GM21737 (cell line): ENCODE measurements at regions not wholly inside any gene's neighbourhood (a gene's known extent, or its start where the extent isn't known, plus 50 kb on each side); places are given as distances from the start of the nearest gene placed in this dataset.

Experiments
- ATAC-seq: cut with Tn5 transposase; IDR thresholded peaks from one replicate; pipeline ENCODE4 v1.9.1; 2021; ENCODE audit warnings: mild to moderate bottlenecking, moderate library complexity; ENCODE audit not compliant: unreplicated experiment

GRCh38 chr3:5068531-5069050 lies 53.5 kb upstream of the ARL8B start:
- no peak for ATAC-seq

DNA sequence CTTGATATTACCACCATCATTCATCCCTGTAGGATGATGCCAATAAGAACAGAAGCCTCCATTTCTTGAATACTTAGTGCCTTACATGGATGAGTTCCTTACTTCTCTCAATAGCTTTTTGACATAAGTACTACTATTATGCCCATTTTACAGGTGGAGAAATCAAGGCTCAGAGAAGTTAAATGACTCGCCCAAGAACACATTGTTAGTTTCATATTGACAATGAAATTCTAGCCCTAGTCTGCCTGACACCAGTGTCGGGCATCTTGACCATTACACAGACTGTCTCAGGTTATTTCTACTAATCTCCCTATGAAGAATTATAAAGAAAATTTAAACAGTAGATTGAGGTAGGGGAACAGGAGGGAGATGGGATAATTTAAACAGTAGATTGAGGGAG lies 52.5 kb upstream of the ARL8B start:
- no peak for ATAC-seq

DNA sequence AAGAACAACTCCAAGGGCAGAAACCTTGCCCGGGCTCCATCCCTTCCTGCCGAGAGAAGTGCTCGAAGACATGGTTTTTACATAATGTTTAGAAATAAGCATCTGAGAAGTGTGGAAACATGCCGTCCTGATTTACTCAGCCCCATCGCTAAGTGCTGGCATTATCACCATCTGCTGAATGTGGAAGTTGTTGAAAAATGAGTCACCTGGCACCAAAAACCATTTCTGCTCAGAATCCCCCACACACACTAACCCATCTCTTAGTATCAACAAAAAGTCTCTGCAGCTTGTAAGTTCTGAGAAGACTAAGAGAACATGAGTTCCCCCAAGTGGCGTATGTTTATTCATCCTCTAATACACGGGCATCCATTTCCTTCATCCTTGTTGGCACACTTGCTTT lies 51.0 kb upstream of the ARL8B start:
- no peak for ATAC-seq

DNA sequence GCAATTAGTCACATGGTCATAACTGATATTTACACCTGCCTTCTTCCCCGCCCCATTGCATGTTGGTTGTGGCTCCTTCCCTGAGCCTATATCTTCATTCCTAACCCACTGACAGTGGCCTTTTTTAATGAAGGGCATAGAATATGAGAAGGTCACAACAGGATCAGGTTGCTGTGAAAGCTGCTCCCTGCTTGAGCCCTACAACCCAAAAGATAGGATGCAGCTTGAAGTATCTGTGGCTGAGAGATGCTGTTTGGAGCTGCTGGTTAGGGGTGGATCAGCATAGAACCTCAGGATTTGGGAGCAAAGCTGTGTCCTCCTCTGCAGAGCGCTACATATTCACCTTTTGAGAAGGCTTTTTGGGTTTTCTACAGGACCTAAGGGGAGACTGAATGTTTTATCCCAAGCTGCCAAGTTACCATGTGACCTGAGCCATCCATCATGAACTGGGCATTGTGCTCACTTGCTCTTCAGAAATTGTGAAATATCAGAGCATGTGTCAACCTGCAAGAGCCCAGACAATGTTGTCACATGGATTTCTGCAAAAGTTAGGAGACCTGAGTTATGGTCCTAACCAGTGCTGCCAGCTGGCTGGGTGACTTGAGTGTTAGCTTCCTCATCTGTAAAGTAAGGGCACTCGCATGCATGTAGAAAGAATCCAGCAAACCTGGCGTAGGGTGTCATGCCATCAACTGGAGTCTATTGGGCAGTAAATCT lies 49.8 kb upstream of the ARL8B start:
- no peak for ATAC-seq
